Smooth muscle cell (in vitro differentiated cells): ENCODE measurements at regions not wholly inside any gene's neighbourhood (a gene's known extent, or its start where the extent isn't known, plus 50 kb on each side); places are given as distances from the start of the nearest gene placed in this dataset.

Source experiments
- DNase-seq: peaks from one replicate; lab custom pipeline; 2025; ENCODE audit not compliant: unreplicated experiment; lab: John Stamatoyannopoulos, UW
- H2AFZ ChIP-seq: fragments of 200-600 bp; sonication (generic); 2 replicates; pipeline ENCODE4 v1.6.0; 2016; ENCODE audit warnings: antibody characterized with exemption, low read depth, mild to moderate bottlenecking
- H3F3A ChIP-seq: fragments of 200-600 bp; sonication (generic); 2 replicates; pipeline ENCODE4 v1.6.0; 2017; ENCODE audit warnings: antibody characterized with exemption, low read depth
- H3K27ac ChIP-seq: fragments of 200-600 bp; sonication (generic); 2 replicates; pipeline ENCODE4 v1.5.1; 2016; ENCODE audit warnings: low read depth, mild to moderate bottlenecking
- H3K27me3 ChIP-seq: fragments of 200-600 bp; sonication (generic); 2 replicates; pipeline ENCODE4 v1.6.1; 2016; ENCODE audit warnings: low read depth, mild to moderate bottlenecking
- H3K36me3 ChIP-seq: fragments of 200-600 bp; sonication (generic); 2 replicates; pipeline ENCODE4 v1.5.1; 2016; ENCODE audit warnings: low read depth
- H3K4me1 ChIP-seq: fragments of 200-600 bp; sonication (generic); 2 replicates; pipeline ENCODE4 v1.5.1; 2016; ENCODE audit warnings: low read depth
- H3K4me2 ChIP-seq: fragments of 200-600 bp; sonication (generic); 2 replicates; pipeline ENCODE4 v1.6.0; 2016; ENCODE audit warnings: mild to moderate bottlenecking
- H3K4me3 ChIP-seq: fragments of 200-600 bp; sonication (generic); 2 replicates; pipeline ENCODE4 v1.5.1; 2016; ENCODE audit warnings: mild to moderate bottlenecking
- H3K79me2 ChIP-seq: fragments of 200-600 bp; sonication (generic); 2 replicates; pipeline ENCODE4 v1.6.0; 2016; ENCODE audit warnings: low read depth, mild to moderate bottlenecking
- H3K9ac ChIP-seq: fragments of 200-600 bp; sonication (generic); 2 replicates; pipeline ENCODE4 v1.6.0; 2016; ENCODE audit warnings: low read depth
- H3K9me3 ChIP-seq: fragments of 200-600 bp; sonication (generic); replicated peaks from 2 replicates; pipeline ENCODE4 v1.5.1; 2016; ENCODE audit warnings: low read depth
- H4K20me1 ChIP-seq: fragments of 200-600 bp; sonication (generic); 2 replicates; pipeline ENCODE4 v1.6.0; 2016; ENCODE audit warnings: low read depth
- WGBS: methylation state at CpG from one replicate; pipeline ENCODE4 v1.1.7; 2016; ENCODE audit warnings: low lambda C conversion rate; 5-methylcytosine and 5-hydroxymethylcytosine counted together
- TF ChIP-seq, protein P1 (sequence below): fragments of 200-600 bp; sonication (generic); IDR thresholded peaks from 2 replicates; pipeline ENCODE4 v1.5.1; 2017; ENCODE audit warnings: borderline replicate concordance, mild to moderate bottlenecking, antibody characterized with exemption; ENCODE audit not compliant: insufficient read depth, poor library complexity, severe bottlenecking

DNA sequence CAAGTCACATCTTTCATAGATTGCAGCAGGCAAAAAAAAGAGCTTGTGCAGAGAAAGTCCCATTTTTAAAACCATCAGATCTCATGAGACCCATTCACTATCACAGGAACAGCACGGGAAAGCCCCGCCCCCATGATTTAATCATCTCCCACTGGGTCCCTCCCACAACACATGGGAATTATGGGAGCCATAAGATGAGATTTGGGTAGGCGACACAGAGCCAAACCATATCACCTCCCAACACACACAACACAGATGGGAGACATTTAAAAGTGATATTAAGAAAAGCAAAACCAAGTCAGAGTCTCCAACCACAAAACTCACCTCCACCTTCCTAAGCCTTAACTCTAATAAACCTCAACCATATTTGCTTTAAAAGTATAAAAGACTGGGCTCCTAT lies 61.5 kb upstream of the TIAM1 start:
- no peak overlapping the region for H3K4me3 ChIP-seq
- H2AFZ ChIP-seq = no peak overlapping the region
- H3K79me2 ChIP-seq = no peaks in the 10 kb centered on the region
- no peak overlapping the region for H3K9ac ChIP-seq
- H3F3A ChIP-seq = no peaks in the 10 kb centered on the region
- no peaks in the 10 kb centered on the region for H3K36me3 ChIP-seq
- H3K9me3 ChIP-seq = no peaks in the 10 kb centered on the region
- WGBS = 59% methylated on average over 3 of the region's 3 CpGs
- no peaks in the 10 kb centered on the region for H4K20me1 ChIP-seq
- no peak overlapping the region for H3K4me2 ChIP-seq
- no peak overlapping the region for H3K27ac ChIP-seq
- DNase-seq = no peak
- TF ChIP-seq, protein P1, sequence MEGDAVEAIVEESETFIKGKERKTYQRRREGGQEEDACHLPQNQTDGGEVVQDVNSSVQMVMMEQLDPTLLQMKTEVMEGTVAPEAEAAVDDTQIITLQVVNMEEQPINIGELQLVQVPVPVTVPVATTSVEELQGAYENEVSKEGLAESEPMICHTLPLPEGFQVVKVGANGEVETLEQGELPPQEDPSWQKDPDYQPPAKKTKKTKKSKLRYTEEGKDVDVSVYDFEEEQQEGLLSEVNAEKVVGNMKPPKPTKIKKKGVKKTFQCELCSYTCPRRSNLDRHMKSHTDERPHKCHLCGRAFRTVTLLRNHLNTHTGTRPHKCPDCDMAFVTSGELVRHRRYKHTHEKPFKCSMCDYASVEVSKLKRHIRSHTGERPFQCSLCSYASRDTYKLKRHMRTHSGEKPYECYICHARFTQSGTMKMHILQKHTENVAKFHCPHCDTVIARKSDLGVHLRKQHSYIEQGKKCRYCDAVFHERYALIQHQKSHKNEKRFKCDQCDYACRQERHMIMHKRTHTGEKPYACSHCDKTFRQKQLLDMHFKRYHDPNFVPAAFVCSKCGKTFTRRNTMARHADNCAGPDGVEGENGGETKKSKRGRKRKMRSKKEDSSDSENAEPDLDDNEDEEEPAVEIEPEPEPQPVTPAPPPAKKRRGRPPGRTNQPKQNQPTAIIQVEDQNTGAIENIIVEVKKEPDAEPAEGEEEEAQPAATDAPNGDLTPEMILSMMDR = no peak
- H3K27me3 ChIP-seq = no peaks in the 10 kb centered on the region
- peaks cover 6% of the 10 kb centered on the region for H3K4me1 ChIP-seq

DNA sequence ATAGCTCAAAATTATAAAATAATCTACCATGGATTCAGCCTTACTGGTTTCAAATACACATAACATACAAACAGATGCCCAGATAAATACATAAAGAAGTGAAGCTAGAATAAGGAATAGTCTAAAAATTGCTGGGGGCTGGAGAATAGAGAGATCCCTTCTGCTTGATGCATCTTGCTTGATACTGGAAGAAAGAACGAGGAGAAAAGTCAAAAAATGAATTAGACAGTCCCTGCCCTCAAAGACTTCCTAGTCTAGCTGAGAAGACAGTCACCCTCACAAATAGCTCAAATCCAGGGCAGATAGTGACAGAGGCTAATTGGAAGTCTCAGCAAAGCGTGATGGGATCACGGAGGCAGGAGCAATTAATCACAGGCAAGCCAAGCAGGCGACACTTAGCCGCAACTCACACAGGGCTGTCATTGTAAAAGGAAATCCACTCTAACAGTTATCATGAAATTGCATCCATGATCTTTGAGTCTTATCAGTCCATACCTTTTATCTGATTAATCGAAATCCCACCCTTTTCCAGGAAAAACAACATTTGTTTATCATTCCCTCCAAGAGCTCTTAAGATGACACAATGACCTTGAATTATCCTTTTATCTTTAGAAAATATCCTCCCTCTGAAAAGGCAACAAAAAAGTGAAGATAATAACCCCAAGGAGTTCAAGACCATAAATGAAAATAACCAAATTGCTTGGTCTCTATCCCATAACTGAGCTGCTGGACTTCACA lies 59.7 kb upstream of the TIAM1 start:
- H3K4me2 ChIP-seq = peak overlapping the region; percentile 49
- no peaks in the 10 kb centered on the region for H3K79me2 ChIP-seq
- H3K27me3 ChIP-seq = no peaks in the 10 kb centered on the region
- H3K27ac ChIP-seq = no peak overlapping the region
- H2AFZ ChIP-seq = peak overlapping the region; percentile 1
- no peaks in the 10 kb centered on the region for H3F3A ChIP-seq
- H3K4me1 ChIP-seq = peaks cover 6% of the 10 kb centered on the region
- H3K36me3 ChIP-seq = no peaks in the 10 kb centered on the region
- WGBS = 21% methylated on average over 6 of the region's 6 CpGs
- H3K9ac ChIP-seq = no peak overlapping the region
- no peaks in the 10 kb centered on the region for H4K20me1 ChIP-seq
- DNase-seq = no peak
- no peak overlapping the region for H3K4me3 ChIP-seq
- no peaks in the 10 kb centered on the region for H3K9me3 ChIP-seq
- TF ChIP-seq, protein P1 = no peak

DNA sequence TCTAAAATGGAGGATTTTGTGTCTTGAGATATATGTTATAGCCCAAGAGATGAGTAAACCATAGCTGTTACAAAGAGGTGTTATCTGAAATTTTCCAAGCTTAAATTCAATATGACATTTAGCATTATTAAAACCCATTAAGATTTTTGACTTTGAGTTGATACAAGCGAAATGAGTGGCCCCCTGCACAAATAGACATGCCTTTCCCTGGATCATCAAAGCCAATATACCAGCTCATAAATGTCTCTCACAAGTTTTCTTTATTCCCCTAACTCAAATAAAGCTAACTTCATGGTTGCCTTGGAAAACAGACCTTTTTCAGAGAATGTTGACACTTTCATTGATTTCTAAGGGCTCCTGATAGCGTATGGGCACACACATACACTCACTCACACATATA lies 55.5 kb upstream of the TIAM1 start:
- no peak overlapping the region for H3K9ac ChIP-seq
- H3F3A ChIP-seq = no peaks in the 10 kb centered on the region
- peaks cover 11% of the 10 kb centered on the region for H3K4me1 ChIP-seq
- no peak overlapping the region for H3K27ac ChIP-seq
- TF ChIP-seq, protein P1 = no peak
- H3K4me3 ChIP-seq = no peak overlapping the region
- no peaks in the 10 kb centered on the region for H3K9me3 ChIP-seq
- no peaks in the 10 kb centered on the region for H3K27me3 ChIP-seq
- no peaks in the 10 kb centered on the region for H4K20me1 ChIP-seq
- no peak overlapping the region for H3K4me2 ChIP-seq
- no peak overlapping the region for H2AFZ ChIP-seq
- WGBS = 70% methylated on average over 2 of the region's 2 CpGs
- H3K79me2 ChIP-seq = no peaks in the 10 kb centered on the region
- no peaks in the 10 kb centered on the region for H3K36me3 ChIP-seq
- DNase-seq = no peak

DNA sequence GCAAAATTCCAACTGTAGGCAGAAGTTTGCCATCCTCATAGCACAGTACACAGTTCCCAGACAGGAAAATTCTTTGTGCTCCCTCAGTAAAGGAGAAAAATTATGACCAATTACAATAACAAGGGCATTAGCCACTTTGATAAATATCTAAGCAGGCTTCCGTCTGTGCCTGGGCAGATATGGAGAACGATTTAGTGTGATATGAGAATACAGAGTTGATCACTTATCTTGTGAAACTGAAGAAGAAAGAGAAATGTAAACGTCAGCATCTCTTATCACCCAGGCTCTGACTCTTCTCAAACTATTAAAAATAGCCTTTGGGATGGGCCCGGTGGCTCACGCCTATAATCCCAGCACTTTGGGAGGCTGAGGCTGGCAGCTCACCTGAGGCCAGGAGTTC lies 54.5 kb upstream of the TIAM1 start:
- Histone ChIP-seq H3K9ac (no peak overlapping the region), H3K4me3 (no peak overlapping the region), H3K4me1 (peaks cover 5% of the 10 kb centered on the region), H3K79me2 (no peaks in the 10 kb centered on the region), H3K9me3 (no peaks in the 10 kb centered on the region), H3K4me2 (no peak overlapping the region), H3K36me3 (no peaks in the 10 kb centered on the region), H2AFZ (no peak overlapping the region), H3K27me3 (no peaks in the 10 kb centered on the region), H3F3A (no peaks in the 10 kb centered on the region), H3K27ac (no peak overlapping the region), H4K20me1 (no peaks in the 10 kb centered on the region)
- DNase-seq = no peak
- TF ChIP-seq, protein P1 = no peak
- 44% methylated on average over 5 of the region's 5 CpGs for WGBS
